ENCODE measurements at regions not wholly inside any gene's neighbourhood (a gene's known extent, or its start where the extent isn't known, plus 50 kb on each side); places are given as distances from the start of the nearest gene placed in this dataset.

DNA sequence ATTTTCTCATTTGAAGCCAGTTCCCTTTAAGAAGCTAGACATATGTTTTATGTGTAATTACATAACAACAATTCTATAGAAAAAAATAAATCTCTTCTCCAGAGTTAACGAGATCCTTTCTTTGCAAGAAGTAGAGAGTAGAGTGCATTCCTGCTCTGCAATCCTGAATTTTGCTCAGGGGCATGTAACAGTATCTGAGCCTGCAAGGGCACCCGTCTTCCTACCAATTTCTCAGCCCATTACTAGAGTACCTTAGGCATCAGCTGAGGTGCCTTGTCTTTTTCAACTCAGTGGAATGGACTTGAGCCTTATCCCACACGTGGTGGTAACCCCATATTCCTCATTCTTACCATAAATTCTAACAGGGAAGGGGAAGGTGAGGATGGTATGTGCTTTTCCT is 205.9 kb downstream of the IKZF2 start:
- DNase-seq, result no peak

DNA sequence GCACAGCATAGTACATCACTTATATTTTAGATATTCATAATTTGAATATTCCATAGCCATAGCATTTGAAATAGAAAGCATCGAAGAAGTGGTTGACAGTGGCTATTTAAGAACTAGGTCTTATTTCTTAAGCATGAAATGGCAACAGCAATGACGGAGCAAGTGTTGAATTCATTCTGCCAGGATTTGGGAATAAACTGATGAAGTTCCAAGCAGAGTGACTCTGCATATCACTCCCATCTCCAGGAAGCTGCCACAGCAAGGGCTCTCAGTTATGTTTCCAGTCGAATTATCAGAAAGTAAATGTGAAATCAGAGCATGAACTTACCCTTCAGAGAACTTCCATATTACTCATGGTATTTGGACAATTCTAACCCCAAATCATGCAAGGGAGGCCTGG is 208.1 kb downstream of the IKZF2 start:
- no peak for DNase-seq

DNA sequence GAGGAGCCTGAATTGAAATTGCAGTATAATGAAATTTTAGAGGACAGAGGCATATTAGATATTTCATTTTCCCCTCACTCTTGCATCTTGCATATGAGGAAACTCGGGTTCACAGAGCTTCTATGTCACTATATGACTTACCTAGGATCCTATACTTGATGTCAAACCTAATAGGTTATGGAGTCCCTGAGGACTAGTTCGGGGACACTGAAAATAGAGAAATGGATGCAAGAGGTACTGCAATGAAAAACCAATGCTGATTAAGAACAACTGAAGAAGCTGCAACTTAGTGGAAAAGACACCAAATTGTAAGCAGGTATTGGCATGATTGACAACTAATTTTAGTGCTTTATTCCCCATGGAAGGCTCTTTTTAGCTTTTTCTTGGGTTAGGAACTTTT is 210.1 kb downstream of the IKZF2 start:
- no peak for DNase-seq

DNA sequence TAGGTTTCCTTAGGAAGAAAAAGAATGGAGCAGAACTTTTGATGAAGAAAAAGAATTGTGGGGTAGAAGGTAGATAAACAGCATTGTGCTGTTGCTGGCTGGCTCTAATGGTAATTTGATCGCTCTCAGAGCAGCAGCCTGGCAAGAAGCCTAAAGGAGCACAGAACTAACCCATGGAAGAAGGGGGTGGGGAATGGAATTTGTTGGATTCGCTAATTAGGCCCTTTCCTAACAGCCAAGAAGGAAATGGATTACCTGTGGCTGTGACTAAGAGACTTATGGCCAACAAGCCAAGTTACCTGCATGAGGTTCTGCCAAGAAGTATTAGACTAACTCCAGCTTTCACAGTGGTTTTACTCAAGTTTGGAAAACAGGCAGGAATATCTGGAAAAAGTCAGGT is 210.6 kb downstream of the IKZF2 start:
- DNase-seq, result no peak

DNA sequence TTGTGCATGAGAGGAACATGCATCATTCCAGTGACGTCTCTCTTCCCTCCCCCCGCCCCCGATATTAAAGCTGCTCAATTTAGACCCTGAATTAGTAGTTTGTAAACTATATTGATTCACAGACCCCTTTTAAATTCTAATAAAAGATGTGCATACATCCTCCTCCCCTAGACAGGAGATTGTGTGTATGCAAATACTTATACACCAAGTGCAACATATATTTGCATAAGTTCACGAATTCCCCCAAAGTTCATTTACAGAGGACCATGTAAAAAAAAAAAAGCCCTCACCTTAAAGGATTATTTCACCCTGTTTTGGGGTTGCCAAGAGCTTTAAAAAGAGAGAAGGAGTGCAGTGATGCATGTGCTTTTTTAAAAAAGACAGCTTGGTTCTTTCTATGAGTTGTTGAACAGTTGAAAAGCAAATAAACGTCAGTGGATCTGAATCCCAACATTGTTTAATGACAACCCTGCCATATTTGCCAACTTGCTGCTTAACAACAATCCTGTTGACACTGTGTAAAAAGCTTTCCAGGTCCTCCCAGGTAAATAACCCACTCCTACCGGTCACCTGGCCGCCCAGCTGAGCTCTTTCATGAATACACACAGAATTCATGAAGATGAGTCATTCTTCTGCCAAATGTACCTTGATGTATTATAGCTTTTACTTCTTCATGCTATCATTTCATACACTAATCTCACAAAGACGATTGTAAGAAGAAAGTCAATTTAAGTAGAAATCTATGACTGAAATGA is 211.5 kb downstream of the IKZF2 start:
- DNase-seq, result no peak

DNA sequence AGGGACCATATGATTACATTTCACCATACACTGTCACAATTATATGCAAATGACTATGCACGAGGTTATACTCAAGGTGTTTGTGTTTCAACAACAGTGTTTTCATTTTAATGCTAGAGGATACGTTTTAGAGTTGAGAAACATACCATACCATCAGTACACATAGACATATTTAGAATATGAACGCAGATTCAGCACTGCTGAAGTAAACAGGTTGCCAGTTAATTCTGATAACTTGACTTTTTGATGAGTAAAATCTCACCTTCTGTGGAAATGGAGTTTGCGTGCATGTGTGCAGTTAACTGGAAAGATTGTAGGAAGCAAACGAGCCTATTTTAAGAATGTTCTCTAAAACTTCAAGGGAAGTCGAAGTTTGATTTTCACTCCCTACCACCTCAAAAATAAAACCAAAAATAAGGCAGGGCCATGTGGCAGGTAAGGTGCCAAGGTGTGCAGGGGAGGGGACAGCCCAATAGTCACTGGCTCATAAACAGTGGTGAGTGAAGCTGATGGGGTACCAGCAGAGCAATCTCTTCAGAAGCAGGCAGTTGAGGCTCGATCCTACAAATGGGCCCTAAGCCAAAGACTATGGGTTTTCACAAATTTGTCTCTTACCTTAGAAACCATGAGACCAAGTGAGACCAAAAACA is 213.1 kb downstream of the IKZF2 start:
- no peak for DNase-seq

DNA sequence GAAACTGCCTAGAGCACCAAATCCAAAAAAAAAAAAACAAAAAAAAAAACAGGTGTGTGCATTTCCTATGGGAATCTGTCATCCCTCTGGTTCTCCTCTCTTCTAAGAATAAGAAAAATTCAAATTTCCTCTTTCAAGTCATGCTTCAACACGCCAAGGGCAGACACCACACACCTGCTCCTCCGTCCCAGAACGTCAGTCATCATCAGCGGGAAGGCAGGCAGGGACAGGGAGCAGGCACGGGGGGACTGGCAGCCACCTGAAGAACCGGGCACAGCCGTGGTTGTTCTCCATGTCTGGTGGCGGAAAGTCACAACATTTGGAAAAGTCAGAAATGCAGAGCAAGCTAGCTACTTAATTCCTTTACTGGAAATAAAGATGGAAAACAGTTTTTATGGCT is 214.8 kb downstream of the IKZF2 start:
- no peak for DNase-seq

DNA sequence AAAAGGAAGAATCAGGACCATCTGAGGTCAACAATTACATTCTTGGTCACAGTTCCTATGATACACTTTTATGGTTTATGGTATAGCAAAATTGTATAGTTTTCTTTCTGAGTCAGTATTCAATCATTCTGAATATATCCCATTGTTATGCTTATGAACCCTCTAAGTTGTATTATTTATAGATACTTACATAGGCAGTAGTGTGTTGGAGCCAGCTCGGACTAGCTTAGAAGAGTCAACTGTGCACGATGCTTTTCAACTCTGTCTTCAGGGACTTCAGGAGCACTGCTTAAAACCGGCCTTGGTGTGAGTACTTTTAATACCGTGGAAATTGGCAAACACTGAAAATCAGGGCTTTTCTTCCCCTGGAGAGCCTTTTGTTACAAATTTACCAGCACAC is 215.7 kb downstream of the IKZF2 start:
- no peak for DNase-seq

DNA sequence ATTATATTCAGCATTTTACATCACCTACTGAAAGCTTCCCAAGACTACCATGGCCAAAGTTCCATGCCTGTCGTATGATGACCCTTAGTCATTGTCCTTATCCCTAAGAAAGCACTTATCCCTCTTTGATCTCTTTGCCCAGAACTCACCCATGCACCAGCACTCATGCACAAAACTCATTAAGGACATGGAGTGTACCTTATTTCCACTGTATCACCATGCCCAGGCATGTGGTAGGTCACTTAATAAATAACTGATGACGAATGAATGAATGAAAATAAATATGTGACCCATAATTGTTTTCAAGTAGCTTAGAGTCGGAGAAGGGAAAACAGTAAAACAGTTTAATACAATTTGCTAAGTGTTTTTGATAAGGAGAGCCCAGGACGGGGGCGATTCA is 220.1 kb downstream of the IKZF2 start:
- no peak for DNase-seq

DNA sequence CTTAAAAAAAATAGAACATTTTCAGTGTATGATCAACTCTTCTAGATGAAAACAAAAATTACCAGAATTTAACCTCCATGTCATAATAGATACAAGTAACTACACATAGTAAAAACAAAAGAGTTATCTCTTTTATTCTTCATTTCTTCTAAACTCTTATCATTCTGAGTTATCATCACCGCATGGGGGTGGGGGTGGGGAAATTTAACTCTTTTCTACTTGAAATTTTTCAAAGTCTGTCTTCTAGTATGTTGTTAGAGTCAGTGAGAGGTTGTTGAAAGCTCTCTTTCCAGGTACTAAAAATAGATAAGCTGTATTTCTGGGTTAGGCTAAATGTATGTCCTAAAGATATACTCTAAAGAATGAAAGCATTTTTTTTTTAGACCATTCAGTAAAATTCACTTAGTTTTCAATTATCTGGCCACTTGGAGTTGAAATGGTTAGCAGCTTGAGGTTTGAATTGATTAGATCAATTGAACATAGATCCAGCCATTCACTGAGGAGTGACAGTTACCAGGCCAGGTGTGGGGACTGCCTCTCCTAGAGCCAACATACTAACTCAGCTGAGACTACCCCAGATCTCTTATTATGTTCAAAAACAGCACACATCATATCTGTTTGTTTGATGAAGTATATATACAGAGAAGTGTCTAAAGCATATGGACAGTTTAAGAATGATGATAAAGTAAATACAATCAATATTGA is 220.7 kb downstream of the IKZF2 start:
- DNase-seq, result no peak

DNA sequence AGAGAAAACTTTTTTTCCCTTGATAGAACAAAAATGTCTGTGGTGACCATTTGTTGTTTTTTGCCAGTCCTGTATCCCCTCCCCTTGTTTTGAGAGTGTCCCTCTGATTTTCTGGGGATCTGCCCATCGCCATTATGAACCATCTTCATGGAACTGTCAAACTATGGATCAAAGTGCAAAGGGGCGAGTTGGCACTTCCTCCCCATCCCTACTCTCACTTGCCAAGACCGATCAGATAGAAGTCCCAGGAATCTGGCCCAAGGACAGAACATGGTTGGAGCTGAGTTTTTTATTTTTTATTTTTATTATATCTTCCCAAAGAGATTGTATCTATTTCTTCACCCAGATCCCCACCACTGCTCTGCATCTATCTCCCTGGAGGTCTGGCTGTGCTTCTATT is 221.4 kb downstream of the IKZF2 start:
- no peak for DNase-seq

DNA sequence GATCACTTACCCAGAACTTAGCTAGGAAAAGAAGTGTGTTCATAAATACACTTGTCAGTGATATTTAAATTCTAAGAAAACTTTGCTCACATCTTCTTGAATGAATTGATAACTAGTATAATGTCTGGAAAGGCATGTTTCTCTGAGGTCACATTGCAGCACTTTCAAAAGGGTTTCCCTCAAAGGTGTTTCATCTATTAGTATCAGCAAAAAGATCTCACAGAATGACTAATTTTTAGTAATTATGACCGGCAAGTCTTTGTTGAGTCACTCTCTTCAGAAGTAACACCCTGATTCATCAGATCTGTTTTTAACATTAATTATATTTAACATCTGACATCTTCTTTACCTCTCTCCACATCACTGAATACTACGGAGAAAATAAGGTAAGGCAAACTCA is 222.3 kb downstream of the IKZF2 start:
- no peak for DNase-seq

DNA sequence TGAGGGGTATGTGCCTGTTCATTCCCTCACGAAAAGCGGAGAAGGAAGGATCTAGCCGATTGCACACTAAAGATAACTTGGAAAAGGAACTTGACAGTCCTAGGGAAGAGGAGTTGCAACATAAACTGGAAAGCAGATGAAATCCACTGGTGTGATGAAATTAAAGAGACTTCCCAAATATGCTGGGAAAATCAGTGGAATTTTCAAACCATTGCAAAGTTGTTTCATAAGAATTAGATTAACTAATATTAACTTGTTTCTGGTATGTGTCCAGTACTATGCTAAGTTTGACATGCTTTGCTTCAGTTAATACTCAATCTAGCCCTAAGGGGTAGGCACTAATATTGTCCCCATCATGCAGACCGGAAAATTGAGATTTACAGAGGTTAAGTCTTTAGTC is 222.7 kb downstream of the IKZF2 start:
- no peak for DNase-seq

DNA sequence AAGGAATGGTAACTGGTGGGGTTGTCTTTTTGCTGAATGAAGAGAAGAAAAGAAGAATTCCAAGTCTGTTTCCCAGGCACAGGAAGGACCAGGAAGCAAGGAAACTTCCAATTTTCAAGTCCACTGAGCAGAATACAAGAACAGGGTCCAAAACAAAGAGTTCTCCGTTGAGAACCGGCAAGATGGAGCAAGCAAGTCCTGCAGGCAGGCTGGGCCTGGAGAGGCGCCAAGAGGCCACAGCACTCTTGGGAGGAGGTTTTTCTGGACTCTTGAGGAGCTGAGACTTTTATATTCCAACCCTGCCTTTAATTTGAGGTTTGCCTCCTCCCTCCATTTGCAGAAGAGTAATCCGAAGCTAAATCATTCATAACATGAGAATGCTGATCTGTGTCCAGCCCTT is 224.5 kb downstream of the IKZF2 start:
- no peak for DNase-seq

DNA sequence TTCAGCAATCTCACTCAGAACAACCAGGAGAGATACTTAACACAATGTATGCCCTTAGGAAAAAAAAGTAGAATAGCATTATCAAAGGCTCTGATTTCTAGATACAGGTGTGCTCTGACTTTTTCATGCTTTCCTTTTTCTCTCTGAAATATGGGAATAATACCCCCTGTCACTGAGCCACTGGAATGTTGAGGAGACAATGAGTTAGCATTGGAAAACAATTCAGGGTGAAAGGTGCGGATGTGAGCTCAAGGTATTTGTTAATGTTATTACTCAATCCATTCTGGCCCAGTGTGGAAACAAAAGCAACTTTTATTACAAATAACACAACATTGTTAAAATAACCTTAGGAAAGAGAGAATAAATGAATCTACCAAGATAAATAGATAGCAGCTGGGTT is 228.0 kb downstream of the IKZF2 start:
- DNase-seq, result no peak

DNA sequence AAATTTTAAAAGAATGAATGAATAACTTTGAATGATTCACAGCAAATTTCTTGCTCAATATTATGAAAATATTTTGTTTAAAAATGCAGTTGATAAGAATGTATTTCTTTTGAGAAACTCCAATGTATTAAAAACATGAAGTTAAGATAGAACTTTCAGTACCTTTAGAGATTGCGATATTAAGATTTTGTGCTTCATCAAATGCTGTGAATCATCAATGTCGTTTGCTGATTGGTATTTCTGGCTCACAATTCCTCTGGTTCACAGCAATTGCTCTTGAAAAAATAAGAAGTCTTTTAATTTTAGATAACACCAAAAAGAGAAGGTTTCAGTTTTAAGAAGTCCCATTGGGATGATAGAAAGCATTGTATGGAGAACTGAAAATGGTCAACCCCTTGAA is 228.7 kb downstream of the IKZF2 start:
- no peak for DNase-seq

DNA sequence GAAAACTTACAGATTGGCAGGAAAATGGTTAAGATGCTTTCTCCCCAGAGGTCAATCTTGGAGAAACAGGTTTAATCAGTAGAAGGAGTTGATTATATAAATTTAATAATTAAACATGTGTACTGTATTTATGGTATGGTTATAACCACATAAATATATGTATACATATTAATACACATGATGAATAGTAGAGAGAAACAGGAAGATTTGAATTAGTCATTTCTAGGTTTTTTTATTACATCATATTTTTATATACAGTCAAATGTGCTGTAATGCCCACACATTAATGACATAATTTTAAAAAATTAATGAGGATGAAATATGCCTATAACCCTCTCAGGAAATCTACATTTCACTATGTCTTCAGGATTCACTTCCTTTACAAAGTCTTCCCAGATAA is 229.7 kb downstream of the IKZF2 start:
- DNase-seq, result no peak

DNA sequence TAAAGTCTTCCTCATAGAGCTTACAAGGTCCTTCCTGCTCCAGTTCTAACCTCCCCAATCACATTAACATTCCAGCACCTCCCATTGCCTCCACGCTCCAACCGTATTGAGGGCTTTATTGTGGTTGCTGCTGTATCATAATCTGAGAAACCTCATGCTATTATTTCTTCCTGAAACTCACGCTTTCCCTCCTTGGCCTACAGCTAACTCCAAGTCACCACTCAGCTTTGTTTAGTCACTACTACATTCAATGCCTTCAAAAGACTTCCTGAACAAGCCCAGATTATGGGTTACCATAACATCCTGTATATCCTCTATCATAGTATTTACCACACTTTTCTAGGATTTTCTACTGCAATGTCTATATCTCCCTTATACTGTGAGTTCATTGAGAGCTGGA is 230.4 kb downstream of the IKZF2 start:
- DNase-seq, result no peak

DNA sequence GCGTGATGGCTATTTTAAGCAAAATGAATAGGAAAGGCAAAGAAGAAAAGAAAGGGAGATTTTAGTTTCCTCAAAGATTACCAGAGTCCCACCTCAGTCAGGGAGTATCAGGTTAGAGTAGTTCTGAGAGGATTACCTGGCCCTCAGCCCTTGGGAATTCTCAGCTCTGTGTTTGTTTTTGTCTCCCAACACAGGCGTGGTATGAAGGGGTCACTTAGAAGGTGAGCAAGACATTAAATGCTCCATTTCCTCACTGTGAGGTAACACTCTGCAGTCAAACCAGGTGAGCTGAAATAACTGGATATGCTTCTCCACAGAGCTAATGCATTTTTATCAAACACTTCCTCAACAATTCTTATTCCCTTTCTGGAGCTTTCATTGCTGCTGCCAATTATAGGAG is 232.2 kb downstream of the IKZF2 start:
- no peak for DNase-seq

DNA sequence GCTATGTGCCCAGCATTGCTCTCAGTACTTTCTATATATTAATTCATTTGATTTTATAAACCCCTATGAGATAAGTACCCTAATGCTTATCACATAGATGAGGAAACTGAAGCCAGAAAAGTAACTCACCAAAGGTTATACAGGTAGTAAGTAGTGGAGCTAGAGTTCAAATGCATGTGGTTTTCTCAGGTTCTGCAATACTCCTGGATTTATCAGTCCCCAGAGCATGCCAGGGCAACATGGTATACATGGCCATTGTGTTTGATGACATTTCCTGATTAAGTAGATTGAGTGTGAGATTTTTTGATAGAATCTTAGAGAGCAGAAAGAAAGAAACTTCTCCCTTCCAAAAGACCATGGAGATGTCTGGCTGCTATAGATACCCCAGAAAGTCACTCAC is 233.1 kb downstream of the IKZF2 start:
- DNase-seq, result no peak

DNA sequence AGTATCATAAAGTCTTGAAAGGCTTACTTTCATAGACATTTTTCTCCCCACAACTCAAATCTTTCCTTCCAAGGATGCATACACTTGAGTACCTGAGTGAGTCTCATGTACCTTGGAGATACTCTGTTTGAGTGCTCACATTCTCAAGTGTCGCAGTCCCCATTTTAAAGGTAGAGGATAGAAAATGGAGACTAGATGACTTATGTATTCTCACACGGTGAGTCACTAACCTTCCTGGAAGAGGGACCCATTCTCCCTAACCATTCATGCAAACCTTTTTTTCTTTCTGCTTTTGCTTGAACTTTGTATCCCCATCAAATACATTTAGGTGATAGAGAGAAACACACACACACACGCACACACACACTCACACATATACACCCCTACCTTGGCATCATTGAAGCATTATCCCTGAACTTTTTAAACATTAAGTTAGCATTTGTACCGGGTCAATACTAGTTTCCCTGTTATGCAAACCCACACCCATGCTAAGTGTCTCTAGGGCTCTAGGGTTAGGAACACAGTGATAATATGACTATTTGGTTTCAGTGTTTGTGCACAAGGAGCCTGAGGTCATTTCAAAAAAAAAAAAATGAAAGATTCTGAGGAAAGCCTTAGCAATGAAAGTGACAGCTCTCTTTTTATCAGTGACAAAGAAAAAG is 236.2 kb downstream of the IKZF2 start:
- no peak for DNase-seq

DNA sequence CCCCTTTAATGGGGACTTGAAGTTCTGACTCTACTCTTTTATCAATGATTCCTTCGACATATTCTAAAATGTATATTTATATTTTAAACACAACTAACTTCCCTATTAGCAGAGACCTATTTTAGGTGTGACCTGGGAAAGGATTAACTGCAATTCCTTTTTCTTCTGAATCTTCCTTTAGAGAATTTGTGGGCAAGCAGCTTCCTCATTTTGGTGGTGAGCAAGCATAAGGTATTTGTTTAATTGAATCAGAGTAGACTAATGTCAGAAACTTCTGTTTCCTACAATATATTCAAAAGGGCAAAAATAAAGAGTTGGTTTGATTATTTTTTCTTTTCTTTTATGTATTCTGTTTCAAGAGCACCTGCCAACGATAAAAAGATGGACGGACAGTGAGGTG is 237.0 kb downstream of the IKZF2 start:
- no peak for DNase-seq

DNA sequence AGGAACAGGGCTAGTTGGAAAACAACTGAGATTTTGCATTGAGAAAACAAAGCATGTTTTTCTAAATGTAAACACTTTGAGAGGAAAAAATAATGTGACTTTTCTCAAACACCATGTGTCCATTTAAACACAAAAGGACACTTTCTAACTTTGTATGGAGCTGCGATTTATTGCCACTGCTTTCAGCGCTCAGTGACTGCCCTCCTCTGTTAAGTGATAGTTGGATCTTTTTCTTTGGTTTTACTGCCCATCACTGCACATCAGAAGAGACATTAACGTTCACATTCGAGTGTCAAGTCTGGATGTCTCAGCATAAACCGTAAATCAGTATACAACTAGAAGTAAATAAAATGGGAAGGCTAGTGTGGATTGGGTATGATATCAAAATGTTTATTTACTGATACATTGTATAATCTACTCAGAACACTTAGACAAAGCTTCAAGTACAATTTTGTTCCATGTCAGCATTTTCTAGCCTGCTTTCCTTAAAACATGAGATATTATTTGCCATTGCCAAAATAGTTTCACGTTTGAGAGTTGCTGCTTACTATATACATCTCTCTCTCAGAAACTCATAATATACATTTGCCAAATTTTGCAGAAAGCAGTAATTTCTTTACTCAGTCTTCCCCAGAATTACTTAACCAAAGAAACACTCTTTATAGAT is 237.6 kb downstream of the IKZF2 start:
- DNase-seq, result no peak

Measured in activated CD8-positive, alpha-beta memory T cell treated with anti-CD3 and anti-CD28 coated beads, Interleukin-2, amount 50 U/mL, for 48 hours (primary cell).